Body of pancreas (tissue), 4 donors: ENCODE measurements at regions not wholly inside any gene's neighbourhood (a gene's known extent, or its start where the extent isn't known, plus 50 kb on each side); places are given as distances from the start of the nearest gene placed in this dataset.

ENCODE experiments used
- ATAC-seq: fragments of 150-250 bp; one replicate; pipeline ENCODE4 v1.9.1; 2016
- DNase-seq, 4 donors: peaks; one replicate each; pipeline ENCODE4 v3.0.0-alpha.2; 2019
- H3K27ac ChIP-seq, 4 donors: fragments of 200-600 bp; sonication (generic); 1 replicate in 3 of 4; 2 replicates in 1 of 4; pipeline versions ENCODE4 v1.5.1 to v1.6.1; 2016 to 2019; ENCODE audit warnings: mild to moderate bottlenecking in 1 of 4, mixed read lengths in 1 of 4, moderate library complexity in 1 of 4
- H3K27me3 ChIP-seq, 2 donors: fragments of 200-600 bp; sonication (generic); one replicate each; pipeline ENCODE4 v1.6.0; 2016; ENCODE audit warnings: mild to moderate bottlenecking in 1 of 2
- H3K36me3 ChIP-seq, 2 donors: fragments of 200-600 bp; sonication (generic); replicated peaks in 1 of 2; 2 replicates each; pipeline ENCODE4 v1.5.1; 2016; ENCODE audit warnings: low read depth in 2 of 2; ENCODE audit not compliant: insufficient read depth in 1 of 2
- H3K4me1 ChIP-seq: fragments of 200-600 bp; sonication (generic); one replicate; pipeline ENCODE4 v1.6.0; 2016
- H3K4me3 ChIP-seq, 2 donors: fragments of 200-600 bp; sonication (generic); 1 replicate in 1 of 2; 2 replicates in 1 of 2; pipeline ENCODE4 v1.5.1; 2016 to 2019
- H3K9me3 ChIP-seq, 3 donors: fragments of 200-600 bp; sonication (generic); 1 replicate in 2 of 3; 2 replicates in 1 of 3; pipeline ENCODE4 v1.5.1; 2016
- CTCF ChIP-seq, 7 experiments: fragments of 450-650 bp in 4 of 7; fragments of 200-600 bp in 3 of 7; sonication (generic) in 3 of 7; IDR thresholded peaks; one replicate each; pipeline ENCODE4 v1.5.1; 2016 to 2019; ENCODE audit warnings: antibody characterized with exemption in 7 of 7
- POLR2A ChIP-seq, 3 donors: fragments of 450-650 bp; IDR thresholded peaks; one replicate each; pipeline ENCODE4 v1.6.1; 2016; ENCODE audit warnings: antibody characterized with exemption in 3 of 3, mild to moderate bottlenecking in 2 of 3
- WGBS, 2 donors: methylation state at CpG; one replicate each; pipeline ENCODE4 v1.1.5; 2017; 5-methylcytosine and 5-hydroxymethylcytosine counted together
- intact Hi-C: fragments of 100-400 bp; cut with DNase I; formaldehyde crosslinking; loops from one replicate; pipeline ENCODE4 v1.15.1; 2023

GRCh38 chr1:14106126-14106525 lies 406.1 kb downstream of the PRDM2 start:
- Histone ChIP-seq H3K4me3 (no peak overlapping the region), H3K27me3 (no peaks in the 10 kb centered on the region), H3K27ac (no peak overlapping the region), H3K36me3 (no peaks in the 10 kb centered on the region), H3K9me3 (no peaks in the 10 kb centered on the region), H3K4me1 (peaks cover 25% of the 10 kb centered on the region)
- TF ChIP-seq POLR2A (IDR thresholded peaks at IDR 0.05), result no peak
- TF ChIP-seq CTCF (IDR thresholded peaks at IDR 0.05), result no peak
- DNase-seq (no peak), ATAC-seq (no peak)
- 50 to 79% methylated on average over 2 of the region's 2 CpGs for WGBS, 2 donors
- intact Hi-C loops, result no loop called here

- Histone ChIP-seq H3K36me3 (no peaks in the 10 kb centered on the region), H3K27ac (no peak overlapping the region), H3K4me1 (peaks cover 25% of the 10 kb centered on the region), H3K4me3 (no peak overlapping the region), H3K9me3 (no peaks in the 10 kb centered on the region), H3K27me3 (no peaks in the 10 kb centered on the region)
- intact Hi-C loops, result no loop called here
- TF ChIP-seq CTCF (IDR thresholded peaks at IDR 0.05) (no peak), POLR2A (IDR thresholded peaks at IDR 0.05) (no peak)
- WGBS, 2 donors, result 89 to 94% methylated on average over 3 to 4 of the region's 4 CpGs
- no peak for ATAC-seq
- DNase-seq, result no peak
These were observed 406.8 kb downstream of the PRDM2 start for GRCh38 chr1:14106679-14107313.

- Histone ChIP-seq H3K36me3 (no peaks in the 10 kb centered on the region), H3K27ac (peak overlapping the region; percentile 56 to 77 (median 72)), H3K9me3 (no peaks in the 10 kb centered on the region), H3K4me1 (peaks cover 34% of the 10 kb centered on the region), H3K4me3 (no peak overlapping the region), H3K27me3 (no peaks in the 10 kb centered on the region)
- 20 to 21% methylated on average over 14 of the region's 14 CpGs for WGBS, 2 donors
- no peak for TF ChIP-seq POLR2A (IDR thresholded peaks at IDR 0.05)
- no peak for TF ChIP-seq CTCF (IDR thresholded peaks at IDR 0.05)
- intact Hi-C loops, result no loop called here
- ATAC-seq, result peak; percentile 97
- DNase-seq, result peak; percentile 84 to 93 (median 86)
These were observed 408.6 kb downstream of the PRDM2 start for GRCh38 chr1:14108356-14109275.

- Histone ChIP-seq H3K4me1 (peaks cover 38% of the 10 kb centered on the region), H3K27me3 (no peaks in the 10 kb centered on the region), H3K36me3 (no peaks in the 10 kb centered on the region), H3K9me3 (no peaks in the 10 kb centered on the region), H3K27ac (peak overlapping the region; percentile 6 to 77 (median 72)), H3K4me3 (no peak overlapping the region)
- 79 to 80% methylated on average over 1 of the region's 1 CpG for WGBS, 2 donors
- DNase-seq (no peak), ATAC-seq (peak; percentile 23)
- intact Hi-C loops, result no loop called here
- TF ChIP-seq POLR2A (IDR thresholded peaks at IDR 0.05) (no peak), CTCF (IDR thresholded peaks at IDR 0.05) (no peak)
These were observed 409.3 kb downstream of the PRDM2 start for GRCh38 chr1:14109276-14109635.
